Right lobe of liver (tissue), 4 donors: ENCODE measurements at regions not wholly inside any gene's neighbourhood (a gene's known extent, or its start where the extent isn't known, plus 50 kb on each side); places are given as distances from the start of the nearest gene placed in this dataset.

Source experiments
- CTCF ChIP-seq, 4 donors: fragments of 200-600 bp in 3 of 4; fragments of 450-650 bp in 1 of 4; IDR thresholded peaks; one replicate each; pipeline versions ENCODE4 v1.5.1 to v1.8.0; 2016 to 2022; ENCODE audit warnings: antibody characterized with exemption in 4 of 4, mild to moderate bottlenecking in 2 of 4
- POLR2A ChIP-seq: fragments of 450-650 bp; IDR thresholded peaks from one replicate; pipeline ENCODE4 v1.6.1; 2017; ENCODE audit warnings: antibody characterized with exemption, mild to moderate bottlenecking
- donor health status: DM: no; HTN: no; CAD: no.
- donor health status: DM: no; HTN: no; CAD: no.
- donor health status: DM: no; HTN: yes; CAD: no.

GRCh38 chr1:208456487-208456886 lies 212.3 kb upstream of the PLXNA2 start:
- TF ChIP-seq CTCF (IDR thresholded peaks at IDR 0.05), result no peak
- no peak for TF ChIP-seq POLR2A
